Activated T-helper 1 cell treated with anti-CD3 and anti-CD28 coated beads, Interleukin-2, amount 50 U/mL, for 16 hours (primary cell): ENCODE measurements at regions not wholly inside any gene's neighbourhood (a gene's known extent, or its start where the extent isn't known, plus 50 kb on each side); places are given as distances from the start of the nearest gene placed in this dataset.
"Not testable (repeated sequence)": the region's sequence is repeated elsewhere in the genome, so short reads cannot be mapped to it uniquely, and the experiment has no call there.

Experiments used
- DNase-seq, 2 donors: peaks; one replicate each; pipeline ENCODE4 v3.0.0-alpha.2; 2020; ENCODE audit warnings: low read depth in 1 of 2, low spot score in 1 of 2

- no peak for DNase-seq
Observed at GRCh38 chr2:133871545-133872209, 303.4 kb upstream of the NCKAP5 start.

- DNase-seq, result no peak
Observed at GRCh38 chr2:133878326-133878725, 310.1 kb upstream of the NCKAP5 start.

- DNase-seq, result no peak
Observed at GRCh38 chr2:133879703-133880102, 311.4 kb upstream of the NCKAP5 start.

DNA sequence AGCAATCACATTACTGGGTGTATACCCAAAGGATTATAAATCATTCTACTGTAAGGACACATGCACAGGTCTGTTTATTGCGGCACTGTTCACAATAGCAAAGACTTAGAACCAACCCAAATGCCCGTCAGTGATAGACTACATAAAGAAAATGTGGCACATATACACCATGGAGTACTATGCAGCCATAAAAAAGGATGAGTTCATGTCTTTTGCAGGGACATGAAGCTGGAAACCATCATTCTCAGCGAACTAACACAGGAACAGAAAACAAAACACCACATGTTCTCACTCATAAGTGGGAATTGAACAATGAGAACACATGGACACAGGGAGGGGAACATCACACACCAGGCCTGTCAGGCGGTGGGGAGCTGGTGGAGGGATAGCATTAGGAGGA is 313.9 kb upstream of the NCKAP5 start:
- not testable (repeated sequence) for DNase-seq

DNA sequence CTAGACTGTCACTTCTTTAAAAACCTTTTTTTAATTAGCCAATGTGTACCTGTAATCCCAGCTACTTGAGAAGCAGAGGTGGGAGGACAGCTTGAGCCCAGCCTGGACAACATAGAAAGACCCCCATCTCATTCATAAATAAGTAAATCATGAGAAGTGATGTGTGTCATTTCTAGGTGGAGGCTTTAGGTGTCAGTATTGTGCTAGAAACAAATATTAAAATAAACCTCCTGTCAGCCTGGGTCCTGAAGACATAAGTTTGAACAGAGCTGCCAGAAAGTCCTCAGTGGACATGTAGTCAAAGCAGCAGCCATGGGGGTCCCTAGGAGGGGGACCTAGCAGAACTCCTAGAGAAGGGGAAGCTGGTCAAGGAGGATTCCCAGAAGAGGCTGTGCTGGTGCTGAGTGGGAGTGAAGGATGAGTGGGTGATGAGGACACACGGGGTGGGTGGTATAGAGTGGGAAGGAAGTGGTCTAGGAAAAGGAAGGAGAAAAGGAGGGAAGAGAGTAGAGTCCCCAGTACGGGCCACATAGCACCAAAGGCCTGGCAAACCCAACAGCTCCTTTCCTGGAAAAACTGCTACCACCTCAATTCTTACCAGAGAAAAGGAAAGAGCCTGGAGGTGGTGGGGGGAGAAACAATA is 316.6 kb upstream of the NCKAP5 start:
- no peak for DNase-seq

GRCh38 chr2:133885847-133886246 is 317.6 kb upstream of the NCKAP5 start:
- no peak for DNase-seq

- DNase-seq, result peak; percentile 8 to 31
Observed at GRCh38 chr2:133886735-133887675, 318.7 kb upstream of the NCKAP5 start.

GRCh38 chr2:133887676-133888040 is 319.4 kb upstream of the NCKAP5 start:
- DNase-seq, result no peak

GRCh38 chr2:133888107-133888506 is 319.8 kb upstream of the NCKAP5 start:
- DNase-seq, result no peak

- DNase-seq, result no peak
Observed at GRCh38 chr2:133888621-133889219, 320.5 kb upstream of the NCKAP5 start.

DNA sequence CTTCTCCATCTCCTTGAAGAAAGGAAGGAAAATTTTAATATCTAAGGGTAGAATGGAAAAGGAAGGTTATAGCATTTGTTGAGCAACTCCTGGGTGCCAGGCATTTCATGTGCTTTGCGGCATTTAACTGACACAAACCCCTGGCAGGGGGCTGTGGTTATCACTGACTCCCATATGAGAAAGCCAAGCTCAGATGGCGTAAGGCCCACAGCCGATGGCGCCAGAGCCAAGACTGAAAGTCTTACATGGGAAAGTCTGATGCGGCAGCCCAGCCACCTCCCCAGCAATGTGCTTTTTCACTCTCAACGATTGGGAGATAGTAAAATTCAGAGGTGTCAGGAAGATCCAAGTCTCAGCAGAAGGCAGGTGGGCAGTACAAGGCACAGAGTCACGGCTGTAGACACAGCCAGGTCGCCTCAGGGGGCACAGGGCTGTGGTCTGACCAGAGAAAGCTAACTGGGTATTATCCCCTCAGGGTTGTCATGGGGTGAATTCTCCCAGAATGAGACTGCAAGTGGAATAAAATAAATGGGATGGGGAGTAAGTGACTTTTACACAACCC is 324.2 kb upstream of the NCKAP5 start:
- DNase-seq, result no peak

- no peak for DNase-seq
Observed at GRCh38 chr2:133894429-133894828, 326.2 kb upstream of the NCKAP5 start.

- not testable (repeated sequence) for DNase-seq
Observed at GRCh38 chr2:133897838-133898237, 329.6 kb upstream of the NCKAP5 start.

DNA sequence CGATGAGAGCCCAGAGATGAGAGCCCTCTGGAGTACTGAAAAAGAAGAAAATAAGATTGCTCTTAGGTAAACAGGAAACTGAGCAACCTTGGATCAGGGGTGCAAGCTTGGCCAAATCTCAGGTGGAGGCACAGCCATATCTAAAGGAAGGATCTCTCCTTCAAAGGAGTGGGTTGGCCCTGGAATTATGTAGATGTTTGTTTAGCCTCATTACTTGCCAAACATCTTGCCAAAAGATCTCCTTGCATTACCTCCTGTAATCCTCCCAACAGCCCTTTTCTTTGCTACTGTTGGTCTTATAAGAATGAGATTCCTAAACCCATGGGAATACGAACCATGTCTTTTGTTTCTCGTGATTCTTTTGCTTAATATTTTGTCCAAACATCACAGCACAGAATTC is 332.6 kb upstream of the NCKAP5 start:
- DNase-seq, result no peak

- DNase-seq, result no peak
Observed at GRCh38 chr2:133906396-133906795, 338.1 kb upstream of the NCKAP5 start.

- DNase-seq, result no peak
Observed at GRCh38 chr2:133906926-133907325, 338.7 kb upstream of the NCKAP5 start.

- no peak for DNase-seq
Observed at GRCh38 chr2:133908171-133908570, 339.9 kb upstream of the NCKAP5 start.

- DNase-seq, result no peak
Observed at GRCh38 chr2:133918141-133918540, 335.7 kb upstream of the MGAT5 start.

DNA sequence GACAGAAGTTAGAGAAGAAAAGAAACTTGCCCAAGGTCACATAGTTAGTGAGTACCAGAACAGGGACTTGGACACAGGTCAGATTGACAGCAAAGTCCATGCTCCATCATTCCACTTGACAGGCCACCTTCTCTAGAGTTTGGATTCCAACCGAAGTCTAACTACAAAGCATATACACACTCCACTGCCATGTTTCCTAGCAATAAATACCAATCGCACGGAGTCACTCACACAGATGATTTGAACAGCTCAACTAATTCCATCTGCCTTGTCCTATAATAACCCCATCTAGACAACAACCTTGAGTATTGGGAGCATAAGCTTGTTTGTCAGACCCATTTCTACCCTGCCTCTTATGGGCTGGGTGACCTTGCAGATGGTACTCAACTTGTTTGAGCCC is 334.6 kb upstream of the MGAT5 start:
- no peak for DNase-seq

DNA sequence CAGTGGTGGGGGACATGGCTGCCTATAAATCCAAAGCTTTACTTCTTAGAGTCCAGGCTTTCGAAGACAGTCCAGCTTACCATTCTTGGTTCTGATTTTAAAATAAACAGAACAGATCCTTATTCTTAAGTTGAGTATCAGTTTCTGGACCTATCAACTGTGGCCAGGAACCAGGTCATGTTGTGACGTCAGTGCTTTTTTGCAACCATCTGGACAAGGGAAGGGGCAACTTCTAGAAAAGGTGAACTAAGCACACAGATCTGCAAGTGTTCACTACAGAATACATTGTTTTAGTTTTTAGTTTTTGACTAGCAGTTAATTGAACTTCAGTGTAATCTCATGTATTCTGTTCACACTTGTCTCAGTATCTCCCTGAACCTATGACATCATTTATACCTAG is 326.0 kb upstream of the MGAT5 start:
- no peak for DNase-seq

GRCh38 chr2:133936096-133936495 is 317.8 kb upstream of the MGAT5 start:
- no peak for DNase-seq
